Lower leg skin (tissue), 3 donors: ENCODE measurements at regions not wholly inside any gene's neighbourhood (a gene's known extent, or its start where the extent isn't known, plus 50 kb on each side); places are given as distances from the start of the nearest gene placed in this dataset.

Experiments used
- POLR2A ChIP-seq, 2 donors: fragments of 450-650 bp; IDR thresholded peaks; one replicate each; pipeline ENCODE4 v1.6.1; 2016 to 2017; ENCODE audit warnings: antibody characterized with exemption in 2 of 2, mild to moderate bottlenecking in 1 of 2, moderate library complexity in 1 of 2
- TF ChIP-seq, protein P1 (sequence below), 3 donors: fragments of 450-650 bp; IDR thresholded peaks; one replicate each; pipeline ENCODE4 v1.5.1; 2016; ENCODE audit warnings: antibody characterized with exemption in 3 of 3, mild to moderate bottlenecking in 3 of 3, moderate library complexity in 2 of 3

DNA sequence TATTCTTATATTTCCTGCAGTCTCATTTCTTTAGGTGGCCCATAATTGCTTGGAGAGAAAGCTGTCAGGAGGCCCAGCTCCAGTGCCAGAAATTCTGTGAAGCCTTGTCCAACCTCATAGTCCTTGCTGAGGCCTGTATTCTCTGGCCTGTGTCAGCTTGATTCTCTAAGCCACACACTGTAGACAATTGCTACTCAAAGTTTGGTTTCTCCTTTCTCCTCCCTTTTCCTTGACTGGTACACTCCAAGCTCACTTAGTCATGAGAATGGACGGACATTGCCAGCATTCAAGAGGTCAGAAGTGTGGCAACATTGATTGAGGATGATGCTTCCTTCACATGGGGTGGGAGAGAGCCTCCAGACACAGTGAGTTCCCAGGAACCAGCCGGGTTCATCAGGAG, 71.3 kb upstream of the CXCL14 start:
- TF ChIP-seq, protein P1, sequence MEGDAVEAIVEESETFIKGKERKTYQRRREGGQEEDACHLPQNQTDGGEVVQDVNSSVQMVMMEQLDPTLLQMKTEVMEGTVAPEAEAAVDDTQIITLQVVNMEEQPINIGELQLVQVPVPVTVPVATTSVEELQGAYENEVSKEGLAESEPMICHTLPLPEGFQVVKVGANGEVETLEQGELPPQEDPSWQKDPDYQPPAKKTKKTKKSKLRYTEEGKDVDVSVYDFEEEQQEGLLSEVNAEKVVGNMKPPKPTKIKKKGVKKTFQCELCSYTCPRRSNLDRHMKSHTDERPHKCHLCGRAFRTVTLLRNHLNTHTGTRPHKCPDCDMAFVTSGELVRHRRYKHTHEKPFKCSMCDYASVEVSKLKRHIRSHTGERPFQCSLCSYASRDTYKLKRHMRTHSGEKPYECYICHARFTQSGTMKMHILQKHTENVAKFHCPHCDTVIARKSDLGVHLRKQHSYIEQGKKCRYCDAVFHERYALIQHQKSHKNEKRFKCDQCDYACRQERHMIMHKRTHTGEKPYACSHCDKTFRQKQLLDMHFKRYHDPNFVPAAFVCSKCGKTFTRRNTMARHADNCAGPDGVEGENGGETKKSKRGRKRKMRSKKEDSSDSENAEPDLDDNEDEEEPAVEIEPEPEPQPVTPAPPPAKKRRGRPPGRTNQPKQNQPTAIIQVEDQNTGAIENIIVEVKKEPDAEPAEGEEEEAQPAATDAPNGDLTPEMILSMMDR (IDR thresholded peaks at IDR 0.05), result no peak
- no peak for TF ChIP-seq POLR2A (IDR thresholded peaks at IDR 0.05)
